GM19455 (cell line): ENCODE measurements at regions not wholly inside any gene's neighbourhood (a gene's known extent, or its start where the extent isn't known, plus 50 kb on each side); places are given as distances from the start of the nearest gene placed in this dataset.
"Not testable (repeated sequence)": the region's sequence is repeated elsewhere in the genome, so short reads cannot be mapped to it uniquely, and the experiment has no call there.

ENCODE experiments used
- ATAC-seq: cut with Tn5 transposase; IDR thresholded peaks from one replicate; pipeline ENCODE4 v1.9.1; 2021; ENCODE audit not compliant: unreplicated experiment

- ATAC-seq: no peak
Measured at GRCh38 chr18:38759457-38759856, 1193.9 kb upstream of the CELF4 start.

GRCh38 chr18:38756436-38756835 is 1190.8 kb upstream of the CELF4 start:
- ATAC-seq: no peak

- no peak for ATAC-seq
Measured at GRCh38 chr18:38752430-38752829, 1186.8 kb upstream of the CELF4 start.

- no peak for ATAC-seq
Measured at GRCh38 chr18:38751898-38752297, 1186.3 kb upstream of the CELF4 start.

- ATAC-seq: no peak
Measured at GRCh38 chr18:38751211-38751610, 1185.6 kb upstream of the CELF4 start.

- ATAC-seq: no peak
Measured at GRCh38 chr18:38750751-38751150, 1185.2 kb upstream of the CELF4 start.

GRCh38 chr18:38747153-38747552 is 1181.6 kb upstream of the CELF4 start:
- no peak for ATAC-seq

- ATAC-seq: not testable (repeated sequence)
Measured at GRCh38 chr18:38720181-38720580, 1154.6 kb upstream of the CELF4 start.

- no peak for ATAC-seq
Measured at GRCh38 chr18:38718365-38718901, 1152.8 kb upstream of the CELF4 start.

- ATAC-seq: no peak
Measured at GRCh38 chr18:38709122-38709521, 1143.5 kb upstream of the CELF4 start.

- no peak for ATAC-seq
Measured at GRCh38 chr18:38706373-38706772, 1140.8 kb upstream of the CELF4 start.

- ATAC-seq: no peak
Measured at GRCh38 chr18:38698088-38698487, 1132.5 kb upstream of the CELF4 start.

- no peak for ATAC-seq
Measured at GRCh38 chr18:38695559-38696280, 1130.1 kb upstream of the CELF4 start.

GRCh38 chr18:38693104-38693503 is 1127.5 kb upstream of the CELF4 start:
- ATAC-seq: no peak

GRCh38 chr18:38690626-38691025 is 1125.0 kb upstream of the CELF4 start:
- ATAC-seq: no peak

- no peak for ATAC-seq
Measured at GRCh38 chr18:38688416-38688815, 1122.8 kb upstream of the CELF4 start.

GRCh38 chr18:38670486-38670885 is 1104.9 kb upstream of the CELF4 start:
- ATAC-seq: no peak

- ATAC-seq: no peak
Measured at GRCh38 chr18:38664929-38665328, 1099.3 kb upstream of the CELF4 start.

- ATAC-seq: no peak
Measured at GRCh38 chr18:38663682-38664081, 1098.1 kb upstream of the CELF4 start.

- no peak for ATAC-seq
Measured at GRCh38 chr18:38663270-38663669, 1097.7 kb upstream of the CELF4 start.

GRCh38 chr18:38654946-38655345 is 1089.3 kb upstream of the CELF4 start:
- ATAC-seq: no peak

GRCh38 chr18:38651736-38652135 is 1086.1 kb upstream of the CELF4 start:
- ATAC-seq: no peak

- no peak for ATAC-seq
Measured at GRCh38 chr18:38648179-38648578, 1082.6 kb upstream of the CELF4 start.
